ENCODE measurements at regions not wholly inside any gene's neighbourhood (a gene's known extent, or its start where the extent isn't known, plus 50 kb on each side); places are given as distances from the start of the nearest gene placed in this dataset.

GRCh38 chr6:81832304-81832703 is 79.8 kb upstream of the TENT5A start:
- TF ChIP-seq POLR2A (IDR thresholded peaks at IDR 0.05; ENCODE audit: control extremely low read depth in 1 of 2, low read depth in 2 of 2, low read length in 2 of 2) (no peak), POLR2AphosphoS5 (IDR thresholded peaks at IDR 0.05; ENCODE audit: low read depth, low read length) (no peak), NRF1 (IDR thresholded peaks at IDR 0.05; ENCODE audit: low read depth, low read length) (no peak), CBX8 (IDR thresholded peaks at IDR 0.05; ENCODE audit: borderline replicate concordance, low read depth, low read length) (no peak), CTCF (IDR thresholded peaks at IDR 0.05; ENCODE audit: control extremely low read depth in 1 of 3, insufficient read depth in 1 of 3, low read depth in 1 of 3, low read length in 3 of 3) (no peak)

All from H1 (cell line).